ENCODE measurements at regions not wholly inside any gene's neighbourhood (a gene's known extent, or its start where the extent isn't known, plus 50 kb on each side); places are given as distances from the start of the nearest gene placed in this dataset.

GRCh38 chr10:130399425-130399950 is 263.3 kb downstream of the GLRX3 start:
- Mint-ChIP-seq H3K27me3 (ENCODE audit: low read depth) (peaks cover 33% of the 10 kb centered on the region), H3K4me1 (peaks cover 39 to 51% of the 10 kb centered on the region in 2 experiments), H3K36me3 (ENCODE audit: insufficient read depth in 1 of 3, low read depth in 3 of 3) (peaks cover 15 to 46% (median 31%) of the 10 kb centered on the region in 3 experiments), H3K27ac (peak overlapping the region; percentile 22 to 61 (median 35); a peak in 2 of 7 replicates), H3K4me3 (no peak overlapping the region), H3K9me3 (peaks cover 40 to 46% of the 10 kb centered on the region in 2 experiments)
- no peak overlapping the region for H4K91ac ChIP-seq (ENCODE audit: insufficient read length, low read depth, low read length)
- no peak overlapping the region for H2BK15ac ChIP-seq (ENCODE audit: low read depth, low read length)
- H2BK5ac ChIP-seq (ENCODE audit: insufficient read length, low read length) = no peak overlapping the region
- H3K23ac ChIP-seq (ENCODE audit: insufficient read length, low read depth, low read length) = no peak overlapping the region
- no peak overlapping the region for H2BK120ac ChIP-seq (ENCODE audit: low read depth, low read length, poor library complexity, severe bottlenecking)
- no peak overlapping the region for H3K14ac ChIP-seq (ENCODE audit: insufficient read depth, low read length)
- no peak overlapping the region for H4K5ac ChIP-seq (ENCODE audit: insufficient read length, low read depth, low read length)
- no CpG with 5 or more reads among the region's 10 CpGs for WGBS (ENCODE audit: extremely low coverage, insufficient read length, low lambda C conversion rate)
- no peak overlapping the region for H2AFZ ChIP-seq (ENCODE audit: low read length)
- no peak overlapping the region for H3K9ac ChIP-seq (ENCODE audit: extremely low read depth, insufficient read length, low read length)
- DNase-seq = peak; percentile 9
- peaks cover 8% of the 10 kb centered on the region for H3K9me3 ChIP-seq (ENCODE audit: control insufficient read depth, low read depth, low read length)
- no peak overlapping the region for H2BK20ac ChIP-seq (ENCODE audit: low read depth, low read length, poor library complexity, severe bottlenecking)
- TF ChIP-seq CTCF (conservative IDR thresholded peaks at IDR 0.05) = no peak
- H2AK5ac ChIP-seq (ENCODE audit: insufficient read length, low read length) = no peak overlapping the region
- no peak overlapping the region for H3K4ac ChIP-seq (ENCODE audit: low read depth, low read length)
- H3K79me1 ChIP-seq (ENCODE audit: insufficient read depth, low read depth, low read length, poor library complexity, severe bottlenecking) = no peaks in the 10 kb centered on the region
- H3K79me2 ChIP-seq (ENCODE audit: insufficient read depth, low read length) = no peaks in the 10 kb centered on the region
- peaks cover 8% of the 10 kb centered on the region; the same call in 1 of the 2 replicates for H3K4me1 ChIP-seq (ENCODE audit: insufficient read depth, low read length)
- H3K56ac ChIP-seq (ENCODE audit: insufficient read length, low read depth, low read length) = no peak overlapping the region
- no peak overlapping the region for H3K27ac ChIP-seq (ENCODE audit: insufficient read length, low read depth, low read length)
- no peak overlapping the region for H3K18ac ChIP-seq (ENCODE audit: insufficient read length, low read depth, low read length)
- H2BK12ac ChIP-seq (ENCODE audit: insufficient read length, low read depth, low read length) = no peak overlapping the region
- H4K20me1 ChIP-seq (ENCODE audit: control insufficient read depth, insufficient read depth, insufficient read length) = no peaks in the 10 kb centered on the region
- H3K4me2 ChIP-seq (ENCODE audit: insufficient read depth, insufficient read length, low read length) = no peak overlapping the region
- no peaks in the 10 kb centered on the region; the same call in 1 of the 2 replicates for H3K27me3 ChIP-seq (ENCODE audit: insufficient read depth, low read length)
- H3K23me2 ChIP-seq (ENCODE audit: insufficient read length, low read depth, low read length, poor library complexity, severe bottlenecking) = no peaks in the 10 kb centered on the region
- H3T11ph ChIP-seq (ENCODE audit: low read length) = no peak overlapping the region
- no peak overlapping the region for H4K8ac ChIP-seq (replicated peaks; ENCODE audit: insufficient read length, low read depth, low read length)

Data from H9 (cell line).